Uterus (tissue), 3 donors: ENCODE measurements at regions not wholly inside any gene's neighbourhood (a gene's known extent, or its start where the extent isn't known, plus 50 kb on each side); places are given as distances from the start of the nearest gene placed in this dataset.

Experiments
- DNase-seq, 2 donors: peaks; one replicate each; pipeline ENCODE4 v3.0.0-alpha.2; 2019 to 2020
- H3K27ac ChIP-seq, 2 donors: fragments of 200-600 bp; sonication (generic); 1 replicate in 1 of 2; 2 replicates in 1 of 2; pipeline ENCODE4 v1.5.1; 2016 to 2018
- H3K27me3 ChIP-seq, 2 donors: fragments of 200-600 bp; sonication (generic); one replicate each; pipeline ENCODE4 v1.5.1; 2018 to 2019; ENCODE audit warnings: control low read depth in 1 of 2
- H3K36me3 ChIP-seq, 2 donors: fragments of 200-600 bp; sonication (generic); one replicate each; pipeline ENCODE4 v1.5.1; 2019; ENCODE audit warnings: control low read depth in 1 of 2
- H3K4me1 ChIP-seq, 2 donors: fragments of 200-600 bp; sonication (generic); one replicate each; pipeline ENCODE4 v1.5.1; 2018 to 2019; ENCODE audit warnings: control low read depth in 1 of 2
- H3K4me3 ChIP-seq, 2 donors: fragments of 200-600 bp; sonication (generic); 1 replicate in 1 of 2; 2 replicates in 1 of 2; pipeline ENCODE4 v1.5.1; 2018 to 2019; ENCODE audit warnings: mild to moderate bottlenecking in 1 of 2
- H3K9me3 ChIP-seq, 2 donors: fragments of 200-600 bp; sonication (generic); one replicate each; pipeline ENCODE4 v1.5.1; 2019; ENCODE audit warnings: control low read depth in 1 of 2
- POLR2A ChIP-seq, 2 donors: fragments of 450-650 bp; IDR thresholded peaks; one replicate each; pipeline ENCODE4 v1.6.1; 2016; ENCODE audit warnings: antibody characterized with exemption in 2 of 2, mild to moderate bottlenecking in 1 of 2, moderate library complexity in 1 of 2
- intact Hi-C: fragments of 100-400 bp; cut with DNase I; formaldehyde crosslinking; loops from one replicate; pipeline ENCODE4 v1.15.1; 2023; ENCODE audit warnings: low total_unique reads
- TF ChIP-seq, protein P1 (sequence below), 4 experiments: fragments of 200-600 bp in 2 of 4; fragments of 450-650 bp in 2 of 4; sonication (generic) in 2 of 4; IDR thresholded peaks; one replicate each; pipeline ENCODE4 v1.5.1; 2016 to 2019; ENCODE audit warnings: antibody characterized with exemption in 4 of 4, mild to moderate bottlenecking in 2 of 4, moderate library complexity in 1 of 4
- donor health status: DM: yes; HTN: yes; CAD: no.

GRCh38 chr3:161644891-161645635 lies 148.5 kb downstream of the OTOL1 start:
- TF ChIP-seq POLR2A (IDR thresholded peaks at IDR 0.05), result no peak
- TF ChIP-seq, protein P1, sequence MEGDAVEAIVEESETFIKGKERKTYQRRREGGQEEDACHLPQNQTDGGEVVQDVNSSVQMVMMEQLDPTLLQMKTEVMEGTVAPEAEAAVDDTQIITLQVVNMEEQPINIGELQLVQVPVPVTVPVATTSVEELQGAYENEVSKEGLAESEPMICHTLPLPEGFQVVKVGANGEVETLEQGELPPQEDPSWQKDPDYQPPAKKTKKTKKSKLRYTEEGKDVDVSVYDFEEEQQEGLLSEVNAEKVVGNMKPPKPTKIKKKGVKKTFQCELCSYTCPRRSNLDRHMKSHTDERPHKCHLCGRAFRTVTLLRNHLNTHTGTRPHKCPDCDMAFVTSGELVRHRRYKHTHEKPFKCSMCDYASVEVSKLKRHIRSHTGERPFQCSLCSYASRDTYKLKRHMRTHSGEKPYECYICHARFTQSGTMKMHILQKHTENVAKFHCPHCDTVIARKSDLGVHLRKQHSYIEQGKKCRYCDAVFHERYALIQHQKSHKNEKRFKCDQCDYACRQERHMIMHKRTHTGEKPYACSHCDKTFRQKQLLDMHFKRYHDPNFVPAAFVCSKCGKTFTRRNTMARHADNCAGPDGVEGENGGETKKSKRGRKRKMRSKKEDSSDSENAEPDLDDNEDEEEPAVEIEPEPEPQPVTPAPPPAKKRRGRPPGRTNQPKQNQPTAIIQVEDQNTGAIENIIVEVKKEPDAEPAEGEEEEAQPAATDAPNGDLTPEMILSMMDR (IDR thresholded peaks at IDR 0.05), result no peak
- intact Hi-C loops, result no loop called here
- Histone ChIP-seq H3K4me1 (no peaks in the 10 kb centered on the region), H3K27ac (no peak overlapping the region), H3K36me3 (no peaks in the 10 kb centered on the region), H3K4me3 (no peak overlapping the region), H3K27me3 (no peaks in the 10 kb centered on the region), H3K9me3 (no peaks in the 10 kb centered on the region)
- no peak for DNase-seq

DNA sequence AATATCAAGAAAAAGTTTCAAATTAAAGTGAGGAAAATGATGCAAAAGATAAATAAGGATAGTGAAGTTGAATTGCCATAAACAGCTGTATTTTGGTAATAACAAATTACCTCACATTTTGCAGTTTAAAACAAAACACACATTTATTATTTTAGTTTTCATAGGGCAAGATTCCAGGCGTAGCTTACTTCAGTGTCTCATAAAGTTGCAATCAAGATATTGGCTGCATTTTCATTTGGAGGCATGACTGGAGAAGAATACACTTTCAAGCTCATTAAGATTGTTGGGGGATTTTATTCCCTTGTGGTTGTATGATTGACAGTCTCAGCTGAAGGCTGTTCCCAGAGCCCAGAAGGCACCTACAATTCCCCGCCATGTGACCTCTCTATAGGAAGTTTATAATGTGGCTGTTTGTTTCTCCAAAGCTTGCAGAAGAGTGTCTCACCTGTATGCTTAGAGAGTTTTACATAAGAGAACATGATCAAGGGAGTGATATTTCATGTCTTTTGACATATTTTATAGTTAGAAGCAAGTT lies 151.4 kb downstream of the OTOL1 start:
- no peak for DNase-seq
- Histone ChIP-seq H3K9me3 (no peaks in the 10 kb centered on the region), H3K4me3 (no peak overlapping the region), H3K4me1 (no peaks in the 10 kb centered on the region), H3K36me3 (no peaks in the 10 kb centered on the region), H3K27me3 (no peaks in the 10 kb centered on the region), H3K27ac (no peak overlapping the region)
- no peak for TF ChIP-seq POLR2A (IDR thresholded peaks at IDR 0.05)
- TF ChIP-seq, protein P1 (IDR thresholded peaks at IDR 0.05), result no peak
- intact Hi-C loops, result no loop called here

DNA sequence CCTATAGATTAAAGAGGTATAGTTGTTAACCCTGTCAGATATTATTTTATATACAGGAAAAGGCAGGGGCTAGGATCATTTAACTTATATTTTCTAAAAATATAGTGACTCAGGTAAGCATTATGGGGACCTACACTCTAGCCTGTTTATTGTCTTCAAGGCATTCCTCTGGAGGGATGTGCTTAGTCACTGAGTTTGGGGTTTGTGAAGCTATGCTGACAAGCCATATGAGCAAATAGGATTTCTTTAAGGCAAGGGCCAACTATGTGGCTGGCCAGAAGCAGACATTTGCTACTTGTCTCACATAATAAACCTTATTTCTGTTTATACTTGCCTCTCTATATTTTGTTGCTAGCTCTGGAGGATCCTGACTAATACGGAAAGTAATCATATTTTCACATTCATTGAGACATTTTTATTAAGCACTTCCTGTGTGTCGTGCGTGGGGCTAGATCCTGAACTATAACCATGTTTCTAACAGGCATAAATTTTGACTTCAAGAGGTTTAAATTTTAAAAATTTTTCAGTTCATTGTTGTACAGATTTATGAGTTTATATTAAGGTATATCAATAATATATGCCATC lies 153.4 kb downstream of the OTOL1 start:
- intact Hi-C loops, result no loop called here
- H3K9me3 ChIP-seq, result no peaks in the 10 kb centered on the region
- H3K27ac ChIP-seq, result no peak overlapping the region
- no peak for DNase-seq
- no peaks in the 10 kb centered on the region for H3K4me1 ChIP-seq
- no peak overlapping the region for H3K4me3 ChIP-seq
- H3K36me3 ChIP-seq, result no peaks in the 10 kb centered on the region
- no peak for TF ChIP-seq POLR2A (IDR thresholded peaks at IDR 0.05)
- TF ChIP-seq, protein P1 (IDR thresholded peaks at IDR 0.05), result no peak
- no peaks in the 10 kb centered on the region for H3K27me3 ChIP-seq

DNA sequence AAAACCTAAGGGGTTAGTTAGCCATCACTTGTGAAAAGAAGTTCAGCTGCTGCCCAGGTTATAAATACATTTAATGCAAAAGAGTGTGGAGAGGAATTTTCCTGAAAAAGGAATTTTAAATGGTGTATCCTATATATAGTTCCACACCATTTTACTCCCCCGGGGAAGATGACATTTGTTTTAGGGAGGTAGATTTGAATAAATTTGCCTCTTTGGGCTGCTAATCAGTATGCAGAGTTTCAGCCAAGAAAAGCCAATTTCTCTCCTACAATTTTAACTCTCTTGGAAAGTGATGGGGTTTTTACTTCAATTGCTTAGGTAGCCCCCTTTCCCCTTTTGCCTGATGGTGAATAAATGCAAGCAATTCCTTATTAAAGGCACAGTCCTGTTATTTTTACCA lies 161.2 kb downstream of the OTOL1 start:
- intact Hi-C loops, result no loop called here
- TF ChIP-seq, protein P1 (IDR thresholded peaks at IDR 0.05), result no peak
- TF ChIP-seq POLR2A (IDR thresholded peaks at IDR 0.05), result no peak
- no peaks in the 10 kb centered on the region for H3K36me3 ChIP-seq

DNA sequence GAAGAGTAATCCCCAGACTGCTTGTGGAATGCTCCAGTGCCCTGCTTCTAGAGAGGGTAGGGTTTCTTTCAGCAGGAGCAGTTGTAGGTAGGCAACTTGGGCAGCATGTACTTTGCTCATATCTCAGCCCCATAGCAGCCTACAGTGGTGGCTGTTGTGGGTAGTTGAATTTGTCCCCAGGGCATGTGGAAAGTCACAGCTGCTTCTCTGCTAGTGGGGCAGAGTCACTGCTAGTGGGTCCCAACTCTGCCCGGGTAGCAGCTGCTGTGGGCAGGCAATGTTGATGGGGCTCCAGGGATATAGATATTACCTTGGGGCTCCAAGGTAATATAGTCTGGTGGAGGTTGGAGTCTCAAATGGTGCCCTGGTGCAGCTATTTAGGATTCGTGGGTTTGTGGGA lies 174.5 kb downstream of the OTOL1 start:
- TF ChIP-seq POLR2A (IDR thresholded peaks at IDR 0.05), result no peak
- TF ChIP-seq, protein P1 (IDR thresholded peaks at IDR 0.05), result no peak
- no peaks in the 10 kb centered on the region for H3K9me3 ChIP-seq
- DNase-seq, result no peak
- intact Hi-C loops, result no loop called here
- H3K27ac ChIP-seq, result no peak overlapping the region
- H3K36me3 ChIP-seq, result no peaks in the 10 kb centered on the region
- H3K27me3 ChIP-seq, result no peaks in the 10 kb centered on the region
- H3K4me1 ChIP-seq, result no peaks in the 10 kb centered on the region
- no peak overlapping the region for H3K4me3 ChIP-seq

More for the DNA sequence above, 161.2 kb downstream of the OTOL1 start:
- no peaks in the 10 kb centered on the region for H3K4me1 ChIP-seq
- H3K27me3 ChIP-seq, result no peaks in the 10 kb centered on the region
- DNase-seq, result no peak
- no peaks in the 10 kb centered on the region for H3K9me3 ChIP-seq
- no peak overlapping the region for H3K4me3 ChIP-seq
- no peak overlapping the region for H3K27ac ChIP-seq
